Adrenal gland (tissue), 5 donors: ENCODE measurements at regions not wholly inside any gene's neighbourhood (a gene's known extent, or its start where the extent isn't known, plus 50 kb on each side); places are given as distances from the start of the nearest gene placed in this dataset.

Experiments
- POLR2A ChIP-seq, 2 donors: fragments of 450-650 bp; IDR thresholded peaks; one replicate each; pipeline ENCODE4 v1.6.1; 2017; ENCODE audit warnings: antibody characterized with exemption in 2 of 2, mild to moderate bottlenecking in 2 of 2, moderate library complexity in 1 of 2
- TF ChIP-seq, protein P1 (sequence below), 6 experiments: fragments of 450-650 bp in 4 of 6; fragments of 200-600 bp in 2 of 6; sonication (generic) in 1 of 6; IDR thresholded peaks; 1 replicate in 5 of 6; 2 replicates in 1 of 6; pipeline versions ENCODE4 v1.5.1 to v1.8.0; 2016 to 2021; ENCODE audit warnings: antibody characterized with exemption in 6 of 6, mild to moderate bottlenecking in 2 of 6, moderate library complexity in 1 of 6
- donor health status: DM: no; HTN: no; CAD: no.

DNA sequence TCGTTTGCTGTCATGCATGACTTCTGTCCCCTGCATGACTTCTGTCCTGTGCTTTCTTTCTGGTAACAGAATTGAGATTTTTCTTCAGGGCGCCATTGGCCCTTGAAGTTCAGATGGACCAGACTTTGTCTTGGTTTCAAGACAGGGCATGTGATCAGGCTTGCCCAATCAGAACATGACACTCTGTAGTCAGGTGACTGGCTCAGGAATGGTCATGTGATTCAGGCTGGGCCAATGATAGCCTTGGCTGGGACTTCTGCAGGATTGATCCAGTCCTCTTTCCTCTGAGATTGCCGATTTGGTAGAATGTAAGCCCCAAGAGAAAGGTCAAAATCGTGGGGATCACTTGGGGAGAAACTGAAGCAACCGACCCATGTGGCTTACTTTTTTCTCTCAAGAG, 90.5 kb upstream of the ALX4 start:
- TF ChIP-seq POLR2A (IDR thresholded peaks at IDR 0.05), result no peak
- TF ChIP-seq, protein P1, sequence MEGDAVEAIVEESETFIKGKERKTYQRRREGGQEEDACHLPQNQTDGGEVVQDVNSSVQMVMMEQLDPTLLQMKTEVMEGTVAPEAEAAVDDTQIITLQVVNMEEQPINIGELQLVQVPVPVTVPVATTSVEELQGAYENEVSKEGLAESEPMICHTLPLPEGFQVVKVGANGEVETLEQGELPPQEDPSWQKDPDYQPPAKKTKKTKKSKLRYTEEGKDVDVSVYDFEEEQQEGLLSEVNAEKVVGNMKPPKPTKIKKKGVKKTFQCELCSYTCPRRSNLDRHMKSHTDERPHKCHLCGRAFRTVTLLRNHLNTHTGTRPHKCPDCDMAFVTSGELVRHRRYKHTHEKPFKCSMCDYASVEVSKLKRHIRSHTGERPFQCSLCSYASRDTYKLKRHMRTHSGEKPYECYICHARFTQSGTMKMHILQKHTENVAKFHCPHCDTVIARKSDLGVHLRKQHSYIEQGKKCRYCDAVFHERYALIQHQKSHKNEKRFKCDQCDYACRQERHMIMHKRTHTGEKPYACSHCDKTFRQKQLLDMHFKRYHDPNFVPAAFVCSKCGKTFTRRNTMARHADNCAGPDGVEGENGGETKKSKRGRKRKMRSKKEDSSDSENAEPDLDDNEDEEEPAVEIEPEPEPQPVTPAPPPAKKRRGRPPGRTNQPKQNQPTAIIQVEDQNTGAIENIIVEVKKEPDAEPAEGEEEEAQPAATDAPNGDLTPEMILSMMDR (IDR thresholded peaks at IDR 0.05), result no peak
